GM19240 (cell line): ENCODE measurements at regions not wholly inside any gene's neighbourhood (a gene's known extent, or its start where the extent isn't known, plus 50 kb on each side); places are given as distances from the start of the nearest gene placed in this dataset.

Source experiments
- DNase-seq: peaks from one replicate; pipeline ENCODE4 v3.0.0; 2011; ENCODE audit warnings: low spot score; ENCODE audit not compliant: insufficient read length

- no peak for DNase-seq
Measured at GRCh38 chr4:89556601-89557305, 249.2 kb upstream of the GPRIN3 start.

GRCh38 chr4:89551191-89551590 is 243.6 kb upstream of the GPRIN3 start:
- DNase-seq: no peak

- DNase-seq: no peak
Measured at GRCh38 chr4:89549907-89550306, 242.3 kb upstream of the GPRIN3 start.

DNA sequence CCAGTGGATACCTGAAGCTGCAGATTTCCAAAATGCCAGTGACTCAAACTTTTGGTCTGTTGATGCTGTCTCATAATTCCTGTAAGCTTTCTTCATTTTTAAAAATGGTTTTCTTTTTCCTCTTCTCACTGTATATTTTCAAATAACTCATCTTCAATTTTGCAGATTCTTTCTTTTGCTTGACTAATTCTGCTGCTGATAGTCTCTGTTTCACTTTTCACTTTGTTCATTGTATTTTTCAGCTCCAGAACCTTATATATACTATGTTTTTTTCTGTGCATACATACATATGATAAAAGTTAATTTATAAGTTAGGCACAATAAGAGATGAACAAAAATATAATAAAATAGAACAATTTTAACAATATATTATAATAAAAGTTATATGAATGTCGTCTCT is 237.7 kb upstream of the GPRIN3 start:
- no peak for DNase-seq

GRCh38 chr4:89541998-89542397 is 234.4 kb upstream of the GPRIN3 start:
- no peak for DNase-seq

DNA sequence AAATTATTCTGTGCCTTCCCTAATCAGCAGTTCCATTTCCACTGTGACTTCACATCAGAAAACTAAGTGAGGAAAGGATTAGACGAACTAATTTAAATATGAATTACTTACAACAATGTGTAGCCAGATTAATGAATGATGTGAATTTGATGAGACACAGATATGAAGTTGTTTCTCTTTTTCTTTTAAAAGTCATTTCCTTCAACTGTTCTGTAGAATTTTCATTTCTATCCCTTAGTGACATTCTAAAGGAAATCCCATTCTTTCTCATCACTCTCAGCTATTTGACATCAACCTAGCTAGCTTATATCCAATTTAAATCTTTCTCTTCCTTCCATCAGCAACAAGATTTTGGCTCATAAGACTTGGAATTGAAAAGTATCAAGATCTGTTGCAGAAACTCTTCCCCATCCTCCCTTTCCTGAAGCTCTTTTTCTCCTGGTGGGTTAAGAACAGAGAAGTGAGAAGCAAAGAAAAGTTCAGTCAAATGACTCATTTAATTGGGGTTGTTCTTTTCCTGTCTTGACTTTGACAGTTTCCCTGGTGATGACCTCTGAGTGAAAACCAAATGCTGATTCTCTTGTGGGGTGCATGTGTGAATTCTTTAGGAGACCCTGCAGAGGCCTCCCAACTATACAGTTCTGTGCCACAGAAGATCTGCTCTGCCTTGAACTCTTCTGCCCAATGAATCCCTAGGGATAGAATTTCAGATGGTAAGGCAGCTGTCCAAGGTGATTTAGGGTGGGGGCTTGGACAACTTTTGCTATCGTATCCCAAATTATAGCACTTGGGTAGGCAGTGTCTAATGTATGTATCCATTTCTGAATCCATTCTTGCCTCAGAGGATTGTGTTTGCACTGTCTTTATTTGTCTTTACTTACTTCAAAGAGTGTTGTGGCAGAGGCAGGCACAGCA is 232.5 kb upstream of the GPRIN3 start:
- DNase-seq: no peak

DNA sequence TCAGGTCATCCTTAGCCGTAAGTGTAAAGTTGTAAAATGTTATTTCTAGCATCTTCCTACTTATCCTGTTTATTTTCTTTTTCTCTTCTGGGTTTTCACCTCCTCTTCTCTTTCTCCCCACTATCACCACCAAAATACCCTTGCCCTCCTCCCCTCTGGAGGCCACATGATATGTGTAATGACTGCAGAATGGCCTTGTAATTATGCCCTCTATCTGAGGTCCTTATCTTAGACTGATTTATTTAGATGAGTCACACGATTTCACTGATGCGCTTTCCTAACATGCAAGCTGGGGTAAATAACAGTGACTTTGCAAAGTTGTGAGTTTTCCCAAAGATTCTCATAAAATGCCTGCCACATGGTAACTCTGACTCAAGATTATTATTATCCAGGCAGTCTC is 231.8 kb upstream of the GPRIN3 start:
- DNase-seq: no peak

GRCh38 chr4:89538886-89539285 is 231.3 kb upstream of the GPRIN3 start:
- DNase-seq: no peak

DNA sequence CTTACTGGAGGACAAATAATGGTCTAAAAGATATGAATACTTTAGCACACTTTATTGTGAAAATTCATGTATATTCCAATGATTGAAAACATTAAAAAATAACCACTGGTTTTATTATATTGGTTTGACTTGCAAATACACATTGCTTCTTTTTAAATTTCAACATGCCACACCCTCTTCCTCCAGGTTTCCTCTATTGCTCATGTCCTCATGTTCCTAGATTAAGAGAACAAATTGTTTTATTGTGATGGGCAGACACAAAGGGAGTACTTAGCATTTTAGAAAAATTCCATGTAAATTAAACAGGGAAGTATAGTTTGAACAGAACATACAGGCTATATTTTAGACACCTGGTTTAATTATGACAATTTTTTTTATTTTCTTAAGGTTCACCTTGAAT is 230.6 kb upstream of the GPRIN3 start:
- no peak for DNase-seq

GRCh38 chr4:89537281-89537680 is 229.7 kb upstream of the GPRIN3 start:
- DNase-seq: no peak

GRCh38 chr4:89535251-89535650 is 227.7 kb upstream of the GPRIN3 start:
- DNase-seq: no peak

DNA sequence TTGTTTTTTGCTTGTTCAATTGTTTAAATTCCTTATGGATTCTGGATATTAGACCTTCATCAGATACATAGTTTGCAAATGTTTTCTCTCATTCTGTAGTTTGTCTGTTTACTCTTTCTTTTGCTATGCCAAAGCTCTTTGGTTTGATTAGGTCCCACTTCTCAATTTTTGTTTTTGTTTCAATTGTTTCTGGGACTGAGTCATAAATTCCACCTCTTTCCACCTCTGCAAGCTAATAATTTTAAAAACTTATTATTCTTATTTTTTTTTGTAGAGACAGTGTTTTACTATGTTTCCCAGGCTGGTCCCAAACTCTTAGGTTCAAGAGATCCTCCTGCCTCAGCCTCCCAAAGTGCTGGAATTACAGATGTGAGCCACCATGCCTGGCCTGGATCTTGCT is 226.8 kb upstream of the GPRIN3 start:
- no peak for DNase-seq

- no peak for DNase-seq
Measured at GRCh38 chr4:89531932-89532640, 224.5 kb upstream of the GPRIN3 start.

- no peak for DNase-seq
Measured at GRCh38 chr4:89528526-89529133, 221.0 kb upstream of the GPRIN3 start.

DNA sequence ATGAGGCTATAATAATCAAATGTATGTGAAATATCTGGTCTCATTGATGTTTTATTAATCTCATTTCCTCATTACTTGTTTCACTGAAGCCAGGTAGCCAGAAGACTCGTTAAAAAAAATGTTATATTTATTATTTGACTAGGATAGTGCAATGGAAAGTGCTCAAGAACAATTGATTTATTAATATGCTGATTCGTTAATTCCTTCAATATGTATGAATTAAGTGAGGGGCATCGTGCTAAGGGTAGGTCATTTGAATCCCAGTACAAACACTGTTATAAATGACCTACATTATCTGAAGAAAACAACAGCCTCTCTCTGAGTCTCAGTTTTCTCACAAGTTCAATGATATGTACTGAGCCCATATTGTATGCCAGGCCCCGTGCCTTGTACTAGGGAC is 214.2 kb upstream of the GPRIN3 start:
- DNase-seq: no peak

DNA sequence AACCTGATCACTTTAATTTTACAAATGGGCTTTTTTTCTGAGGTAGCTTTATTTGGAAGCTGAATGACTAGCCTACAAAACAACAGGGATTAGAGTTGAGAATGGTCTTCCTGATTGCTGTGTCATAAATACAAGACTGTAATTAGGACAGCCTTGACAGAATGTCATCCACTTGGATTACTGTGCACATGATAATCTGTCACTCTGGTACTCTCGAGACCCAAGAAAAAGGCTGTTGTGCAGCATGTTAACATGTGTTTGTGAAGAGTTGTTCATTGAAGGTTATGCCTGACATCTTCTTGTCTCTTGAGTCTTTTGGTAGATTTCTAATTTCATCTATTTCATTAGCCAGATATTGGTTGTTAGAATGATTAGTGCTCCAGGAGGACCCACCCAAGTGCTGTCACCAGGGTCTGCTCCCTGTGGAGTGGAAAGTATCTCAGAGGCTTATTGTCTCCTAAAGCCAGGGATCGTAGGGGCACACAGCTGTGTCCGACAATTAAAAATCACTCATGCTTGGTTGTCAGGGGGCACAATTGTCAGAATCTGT is 212.2 kb upstream of the GPRIN3 start:
- DNase-seq: no peak

GRCh38 chr4:89518259-89518658 is 210.7 kb upstream of the GPRIN3 start:
- no peak for DNase-seq

DNA sequence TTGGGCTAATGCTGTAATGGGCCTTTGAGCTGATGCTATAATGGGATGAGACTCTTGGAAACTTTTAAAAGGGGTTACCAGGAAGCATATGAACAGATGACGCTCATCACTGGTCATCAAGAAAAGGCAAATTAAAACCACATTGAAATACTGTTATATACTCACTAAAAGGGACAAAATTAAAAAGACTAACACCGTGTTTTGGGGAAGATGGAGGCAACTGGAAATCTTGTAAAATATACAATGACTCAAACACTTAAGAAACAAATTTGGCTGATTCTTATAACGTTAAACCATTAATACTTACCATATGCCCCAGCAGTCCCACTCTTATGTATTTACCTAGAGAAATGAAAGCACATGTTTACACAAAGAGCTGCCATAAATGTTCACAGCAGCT is 207.2 kb upstream of the GPRIN3 start:
- no peak for DNase-seq

- no peak for DNase-seq
Measured at GRCh38 chr4:89511776-89512175, 204.2 kb upstream of the GPRIN3 start.

- peak; percentile 23 for DNase-seq
Measured at GRCh38 chr4:89509708-89510281, 202.2 kb upstream of the GPRIN3 start.

GRCh38 chr4:89506866-89507491 is 199.4 kb upstream of the GPRIN3 start:
- no peak for DNase-seq
